Stomach (tissue), 8 donors: ENCODE measurements at regions not wholly inside any gene's neighbourhood (a gene's known extent, or its start where the extent isn't known, plus 50 kb on each side); places are given as distances from the start of the nearest gene placed in this dataset.

Experiments
- DNase-seq, 2 donors: peaks; one replicate each; pipeline versions ENCODE4 v3.0.0 to v3.0.0-alpha.2; 2013 to 2019
- H3K27ac ChIP-seq, 5 donors: fragments of 200-600 bp in 4 of 5; sonication (generic) in 4 of 5; one replicate each; pipeline ENCODE4 v1.5.1; 2013 to 2019; ENCODE audit warnings: mild to moderate bottlenecking in 1 of 5, moderate library complexity in 1 of 5
- H3K27me3 ChIP-seq, 3 donors: fragments of 200-600 bp; sonication (generic); one replicate each; pipeline ENCODE4 v1.5.1; 2017 to 2019; ENCODE audit warnings: mixed run types in 1 of 3
- H3K36me3 ChIP-seq, 4 donors: fragments of 200-600 bp; sonication (generic); 1 replicate in 3 of 4; 2 replicates in 1 of 4; pipeline ENCODE4 v1.5.1; 2016 to 2019
- H3K4me1 ChIP-seq, 4 donors: fragments of 200-600 bp; sonication (generic); one replicate each; pipeline ENCODE4 v1.5.1; 2016 to 2019
- H3K4me3 ChIP-seq, 4 donors: fragments of 200-600 bp; sonication (generic) in 3 of 4; one replicate each; pipeline ENCODE4 v1.5.1; 2016 to 2019; ENCODE audit warnings: mild to moderate bottlenecking in 1 of 4
- H3K9me3 ChIP-seq, 4 donors: fragments of 200-600 bp; sonication (generic); one replicate each; pipeline ENCODE4 v1.5.1; 2016 to 2019
- CTCF ChIP-seq, 7 experiments: fragments of 450-650 bp in 4 of 7; fragments of 200-600 bp in 3 of 7; sonication (generic) in 3 of 7; IDR thresholded peaks; one replicate each; pipeline ENCODE4 v1.5.1; 2016 to 2019; ENCODE audit warnings: antibody characterized with exemption in 7 of 7, control low read depth in 2 of 7, mild to moderate bottlenecking in 1 of 7
- EP300 ChIP-seq: sonication (generic); formaldehyde crosslinking; IDR thresholded peaks from one replicate; pipeline ENCODE4 v1.6.1; 2017; ENCODE audit warnings: antibody characterized with exemption
- POLR2A ChIP-seq, 4 donors: fragments of 450-650 bp; IDR thresholded peaks; one replicate each; pipeline ENCODE4 v1.6.1; 2016; ENCODE audit warnings: antibody characterized with exemption in 4 of 4, control low read depth in 2 of 4, mild to moderate bottlenecking in 1 of 4, moderate library complexity in 1 of 4
- POLR2AphosphoS5 ChIP-seq, 3 donors: sonication (generic); formaldehyde crosslinking; IDR thresholded peaks; one replicate each; pipeline ENCODE4 v1.6.1; 2016; ENCODE audit warnings: antibody characterized with exemption in 3 of 3
- WGBS, 5 donors: extraction: QIAGEN DNeasy Blood & Tissue Kit in 3 of 5; methylation state at CpG; one replicate each; pipeline versions ENCODE4 v1.1.5 to v1.1.7; 2013 to 2018; 5-methylcytosine and 5-hydroxymethylcytosine counted together
- intact Hi-C: fragments of 100-400 bp; cut with DNase I; formaldehyde crosslinking; loops from one replicate; pipeline ENCODE4 v1.15.1; 2023; ENCODE audit warnings: low total_unique reads
- donor health status: healthy with polysubstance abuse.
- donor health status: Bipolar disorder and iron deficiency.
- donor health status: healthy.

- H3K9me3 ChIP-seq = peaks cover 0 to 5% (median 2%) of the 10 kb centered on the region in 4 donors
- no peaks in the 10 kb centered on the region for H3K27me3 ChIP-seq
- no peaks in the 10 kb centered on the region for H3K4me1 ChIP-seq
- intact Hi-C loops = no loop called here
- no peaks in the 10 kb centered on the region for H3K36me3 ChIP-seq
- no peak overlapping the region for H3K4me3 ChIP-seq
- no peak for TF ChIP-seq POLR2A (IDR thresholded peaks at IDR 0.05)
- TF ChIP-seq CTCF (IDR thresholded peaks at IDR 0.05) = no peak
- TF ChIP-seq EP300 = no peak
- TF ChIP-seq POLR2AphosphoS5 (IDR thresholded peaks at IDR 0.05) = no peak
- no peak for DNase-seq
- 83 to 91% (median 85%) methylated on average over 2 of the region's 2 CpGs for WGBS, 5 donors
- H3K27ac ChIP-seq = no peak overlapping the region
These were observed 863.9 kb downstream of the EPHA3 start for GRCh38 chr3:89971329-89971728.

GRCh38 chr3:89973156-89973555 lies 865.7 kb downstream of the EPHA3 start:
- H3K4me1 ChIP-seq = no peaks in the 10 kb centered on the region
- intact Hi-C loops = no loop called here
- no peak for DNase-seq
- H3K9me3 ChIP-seq = peaks cover 0 to 3% (median 1%) of the 10 kb centered on the region in 4 donors
- H3K27ac ChIP-seq = no peak overlapping the region
- no peak overlapping the region for H3K4me3 ChIP-seq
- TF ChIP-seq POLR2AphosphoS5 (IDR thresholded peaks at IDR 0.05) (no peak), POLR2A (IDR thresholded peaks at IDR 0.05) (no peak), CTCF (IDR thresholded peaks at IDR 0.05) (no peak), EP300 (no peak)
- 83 to 95% (median 88%) methylated on average over 2 of the region's 2 CpGs for WGBS, 5 donors
- no peaks in the 10 kb centered on the region for H3K27me3 ChIP-seq
- no peaks in the 10 kb centered on the region for H3K36me3 ChIP-seq

GRCh38 chr3:89974903-89975519 lies 867.6 kb downstream of the EPHA3 start:
- intact Hi-C loops = no loop called here
- Histone ChIP-seq H3K27ac (no peak overlapping the region), H3K36me3 (no peaks in the 10 kb centered on the region), H3K4me1 (no peaks in the 10 kb centered on the region), H3K4me3 (no peak overlapping the region), H3K27me3 (no peaks in the 10 kb centered on the region), H3K9me3 (peaks cover 0 to 3% (median 0%) of the 10 kb centered on the region in 4 donors)
- 66 to 81% (median 73%) methylated on average over 5 of the region's 5 CpGs for WGBS, 5 donors
- TF ChIP-seq CTCF (IDR thresholded peaks at IDR 0.05) = no peak
- TF ChIP-seq POLR2A (IDR thresholded peaks at IDR 0.05) = no peak
- no peak for TF ChIP-seq POLR2AphosphoS5 (IDR thresholded peaks at IDR 0.05)
- TF ChIP-seq EP300 = no peak
- DNase-seq = no peak

GRCh38 chr3:89983449-89983848 lies 876.0 kb downstream of the EPHA3 start:
- intact Hi-C loops = no loop called here
- 84 to 93% (median 90%) methylated on average over 2 of the region's 2 CpGs for WGBS, 5 donors
- H3K27me3 ChIP-seq = no peaks in the 10 kb centered on the region
- no peaks in the 10 kb centered on the region for H3K36me3 ChIP-seq
- no peaks in the 10 kb centered on the region for H3K4me1 ChIP-seq
- no peak overlapping the region for H3K27ac ChIP-seq
- no peak for TF ChIP-seq CTCF (IDR thresholded peaks at IDR 0.05)
- TF ChIP-seq EP300 = no peak
- TF ChIP-seq POLR2AphosphoS5 (IDR thresholded peaks at IDR 0.05) = no peak
- no peak for TF ChIP-seq POLR2A (IDR thresholded peaks at IDR 0.05)
- H3K9me3 ChIP-seq = peaks cover 0 to 2% (median 0%) of the 10 kb centered on the region in 4 donors
- DNase-seq = no peak
- H3K4me3 ChIP-seq = no peak overlapping the region
